Activated CD8-positive, alpha-beta memory T cell treated with anti-CD3 and anti-CD28 coated beads for 36 hours (primary cell): ENCODE measurements at regions not wholly inside any gene's neighbourhood (a gene's known extent, or its start where the extent isn't known, plus 50 kb on each side); places are given as distances from the start of the nearest gene placed in this dataset.

Experiments used
- CTCF ChIA-PET: fragments of 350-600 bp; sonication (Branson Sonifier 250); formaldehyde crosslinking; loops from one replicate; lab custom pipeline; 2021; ENCODE audit warnings: antibody characterized with exemption; lab: Charles Lee
- POLR2A ChIA-PET: fragments of 350-600 bp; sonication (Branson Sonifier 250); formaldehyde crosslinking; loops from one replicate; lab custom pipeline; 2021; ENCODE audit warnings: antibody characterized with exemption; lab: Charles Lee

DNA sequence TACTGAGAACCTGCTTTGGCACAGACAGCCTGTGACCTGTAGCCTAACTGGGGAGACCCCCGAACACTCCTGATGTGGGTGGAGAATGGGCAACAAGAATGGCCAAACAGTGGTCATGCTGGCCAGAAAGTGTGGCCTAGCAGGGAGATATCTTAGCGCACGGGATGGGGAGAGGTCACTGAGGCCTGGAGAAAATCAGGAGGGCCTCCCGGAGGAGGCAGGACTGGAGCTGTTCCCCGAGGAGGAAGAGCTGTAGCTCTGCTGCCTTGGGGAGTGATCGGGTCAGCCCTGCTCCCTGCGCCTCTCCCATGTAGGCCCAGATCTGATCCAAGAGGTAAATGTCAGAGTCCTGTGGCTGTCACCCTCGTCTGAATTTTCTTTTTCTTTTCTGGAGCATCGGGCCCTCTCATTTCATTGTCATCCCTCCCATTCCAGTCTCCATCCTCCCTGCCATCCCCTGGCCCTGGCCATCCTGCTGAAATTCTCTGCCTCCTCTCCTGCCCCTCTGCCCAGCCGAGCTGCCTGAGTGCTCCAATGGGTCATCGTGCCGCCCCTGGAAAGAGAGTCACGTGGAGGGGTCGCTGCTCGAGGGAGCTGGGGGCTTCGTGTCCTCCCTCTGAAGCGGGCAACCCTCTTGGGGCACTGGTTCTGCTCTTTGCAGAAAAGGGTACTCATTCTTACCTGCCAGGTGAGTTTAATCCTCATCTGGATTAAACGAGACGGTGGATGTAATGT lies 242.9 kb downstream of the HAUS1 start:
- POLR2A ChIA-PET = no interaction called here
- CTCF ChIA-PET = no interaction called here

DNA sequence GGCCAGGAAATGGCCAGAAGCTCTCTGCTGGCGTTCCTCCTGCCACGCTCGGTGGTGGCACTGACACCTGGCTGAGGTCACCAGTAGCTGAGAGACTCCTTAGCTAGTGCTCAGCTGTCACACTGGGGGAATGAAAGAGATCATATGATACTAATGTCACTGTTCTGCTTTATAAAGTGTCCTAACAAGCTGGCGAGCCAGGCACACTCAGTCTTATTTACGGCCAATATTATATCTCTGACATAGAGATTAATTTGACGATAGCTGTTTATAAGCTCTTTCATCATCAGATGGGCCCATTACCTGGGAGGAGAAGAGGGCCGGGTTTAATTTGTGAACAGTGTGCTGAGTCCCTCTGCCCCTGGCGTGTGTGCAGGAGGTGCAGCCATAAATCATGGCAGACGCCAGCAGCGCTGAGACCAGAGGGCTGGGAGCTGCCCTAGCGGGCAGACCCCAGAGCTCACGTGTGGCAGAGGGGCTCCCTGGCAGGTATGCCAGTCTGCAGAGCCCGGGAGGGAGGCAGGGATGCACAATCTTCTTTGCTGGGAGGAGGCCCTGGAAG lies 246.5 kb downstream of the HAUS1 start:
- CTCF ChIA-PET = no interaction called here
- POLR2A ChIA-PET = no interaction called here

DNA sequence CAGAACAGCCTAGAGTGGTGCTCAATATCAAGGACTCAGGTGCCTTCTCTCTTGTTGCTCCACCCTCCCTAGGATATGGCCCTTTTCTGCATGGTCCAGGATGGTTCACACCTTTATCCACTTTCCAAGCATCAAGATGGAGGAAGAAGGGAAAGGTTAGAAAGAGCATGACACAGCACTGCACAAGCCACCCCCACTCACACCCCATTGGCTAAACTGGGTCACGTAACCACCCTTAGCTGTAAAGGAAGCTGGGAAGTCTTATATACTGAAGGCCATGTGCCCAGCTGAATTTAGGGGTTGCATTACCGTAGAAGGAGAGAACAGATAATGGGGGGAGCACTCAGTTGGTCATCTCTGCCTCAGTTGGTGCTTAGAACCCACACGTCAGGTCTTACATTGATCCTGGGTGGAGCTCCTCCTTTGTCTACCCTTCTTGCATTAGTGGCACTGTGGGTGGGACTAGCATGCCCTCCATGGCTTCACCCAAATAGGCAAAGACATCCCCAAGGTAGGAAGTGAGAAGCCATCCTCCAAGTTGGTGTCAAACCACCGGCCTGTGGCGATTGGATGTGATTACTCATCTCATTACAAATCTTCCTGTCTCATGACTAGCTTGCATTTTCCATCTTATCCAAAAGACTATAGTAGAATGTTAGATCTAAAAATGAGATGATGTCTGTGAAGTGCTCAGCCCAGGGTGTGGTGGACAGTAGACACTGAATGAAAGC lies 248.5 kb downstream of the HAUS1 start:
- ChIA-PET CTCF (no interaction called here), POLR2A (no interaction called here)

DNA sequence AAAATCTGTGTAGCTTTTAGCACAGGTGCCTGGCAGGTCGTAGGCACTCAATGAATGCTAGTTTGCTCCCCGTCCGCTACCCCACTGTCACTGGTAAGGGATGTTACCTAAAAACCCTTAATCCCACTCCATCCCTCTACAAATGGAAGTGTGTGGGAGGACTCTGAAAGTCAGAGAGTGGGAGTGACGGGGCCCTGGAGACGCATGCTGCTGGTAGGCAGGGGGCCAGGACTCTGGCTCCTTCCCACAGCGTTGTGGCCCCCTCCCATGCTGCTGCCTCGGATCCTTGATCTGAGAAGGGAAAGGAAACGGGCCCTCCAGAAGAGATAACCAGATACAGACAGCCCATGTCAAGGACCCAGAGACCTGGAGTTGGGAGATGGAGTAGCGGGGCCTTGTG lies 249.3 kb downstream of the HAUS1 start:
- ChIA-PET CTCF (no interaction called here), POLR2A (no interaction called here)

DNA sequence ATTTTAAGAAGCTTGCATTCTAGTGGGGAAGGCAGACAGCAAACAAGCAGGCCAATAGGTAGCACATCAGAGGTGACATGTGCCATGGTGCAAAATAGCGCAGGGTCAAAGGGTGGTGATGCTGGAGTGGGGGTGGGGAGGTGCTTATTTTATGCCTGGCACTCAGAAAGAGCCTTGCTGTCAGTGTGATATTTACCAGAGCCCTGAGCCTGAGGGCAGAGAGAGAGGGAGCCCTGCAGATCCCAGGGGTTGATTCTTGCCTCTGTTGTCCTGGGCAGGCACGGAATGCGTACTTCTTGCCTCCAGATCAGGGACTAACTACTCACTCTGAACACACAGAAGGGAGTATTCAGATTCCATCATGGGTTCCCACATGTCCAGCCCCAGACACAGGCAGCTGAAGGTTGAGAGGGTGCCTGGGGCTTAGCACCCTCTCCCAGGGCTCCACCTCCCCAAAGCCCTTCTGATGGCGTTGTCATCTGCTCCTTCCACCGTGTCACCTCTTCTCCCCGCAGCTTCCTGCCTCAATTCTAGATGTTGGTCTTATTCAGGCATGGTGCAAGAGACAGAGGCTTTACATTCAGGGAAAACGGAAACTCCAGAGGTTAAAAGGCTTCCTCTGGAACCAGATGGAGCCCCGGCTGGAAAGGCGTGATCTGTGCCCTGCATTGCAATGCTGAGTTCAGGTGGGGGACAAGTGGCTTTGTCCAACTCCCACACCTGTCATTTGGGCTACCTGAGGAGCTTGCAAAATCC lies 252.3 kb downstream of the HAUS1 start:
- ChIA-PET POLR2A (no interaction called here), CTCF (no interaction called here)

DNA sequence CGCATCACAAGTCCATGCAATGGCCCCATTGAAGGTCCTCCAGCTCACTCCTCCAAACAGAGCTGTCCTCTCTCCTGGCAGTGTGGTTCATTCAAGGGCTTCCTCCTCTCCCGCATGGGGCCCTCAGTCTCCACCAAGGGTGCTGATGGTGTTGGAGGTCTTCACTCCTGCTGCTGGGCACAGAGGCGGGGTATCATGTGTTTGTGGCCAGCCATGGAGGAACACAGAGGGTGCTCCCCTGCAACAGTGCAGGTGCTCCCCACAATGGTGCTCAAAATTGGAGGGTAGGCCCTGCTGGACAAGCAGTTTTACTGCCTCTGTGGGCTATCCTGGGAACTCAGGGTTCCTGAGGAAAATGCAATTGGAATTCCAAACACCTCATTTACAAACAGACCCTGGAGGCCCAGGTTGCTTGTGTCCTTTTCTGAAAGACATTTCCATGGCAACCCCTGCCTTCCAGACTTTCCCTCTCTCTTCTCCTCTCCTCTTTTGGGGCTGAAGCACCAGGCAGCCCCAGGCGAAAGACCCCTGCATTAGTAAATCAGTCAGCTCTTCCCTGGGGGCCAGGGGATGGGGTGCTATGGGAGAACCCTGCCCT lies 256.0 kb downstream of the HAUS1 start:
- CTCF ChIA-PET = no interaction called here
- POLR2A ChIA-PET = no interaction called here

DNA sequence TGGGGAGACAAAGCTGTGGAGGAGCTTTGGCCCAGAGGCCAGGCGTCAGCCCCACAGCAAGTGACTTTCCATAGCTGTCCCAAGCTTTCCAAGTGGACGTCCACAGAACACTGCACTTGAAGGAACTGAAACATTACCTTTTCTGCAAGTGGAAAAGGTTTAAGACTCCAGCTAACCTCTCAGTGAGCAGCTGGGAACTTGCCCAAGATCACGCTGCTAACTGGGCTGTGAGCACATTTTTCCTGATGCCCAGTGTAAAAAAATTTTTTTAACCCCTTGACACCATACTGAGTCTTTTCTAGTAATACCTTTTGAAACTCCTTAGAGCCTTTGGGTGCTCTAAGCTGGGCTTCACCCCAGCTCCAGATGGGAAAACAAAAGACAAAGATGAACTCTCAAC lies 256.7 kb downstream of the HAUS1 start:
- ChIA-PET POLR2A (no interaction called here), CTCF (no interaction called here)

DNA sequence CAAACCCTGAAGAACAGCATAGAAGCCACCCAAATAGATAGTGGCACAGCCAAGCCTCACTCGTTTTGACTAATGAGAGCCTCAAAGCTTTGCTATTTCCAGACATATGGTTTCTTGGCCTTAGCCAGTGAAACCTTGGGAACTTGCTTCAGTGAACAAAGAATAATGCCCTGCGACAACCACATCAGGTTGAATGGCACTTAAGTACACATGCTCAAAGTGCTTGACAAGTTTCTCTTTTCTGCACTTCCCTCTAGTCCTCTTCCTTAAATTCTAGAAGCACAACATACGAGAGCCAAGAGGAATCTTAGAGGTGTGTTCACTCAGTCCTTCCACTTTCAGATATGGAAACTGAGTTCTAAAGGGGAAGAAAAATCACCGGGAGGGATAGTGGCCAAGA lies 258.3 kb downstream of the HAUS1 start:
- CTCF ChIA-PET = no interaction called here
- POLR2A ChIA-PET = no interaction called here

DNA sequence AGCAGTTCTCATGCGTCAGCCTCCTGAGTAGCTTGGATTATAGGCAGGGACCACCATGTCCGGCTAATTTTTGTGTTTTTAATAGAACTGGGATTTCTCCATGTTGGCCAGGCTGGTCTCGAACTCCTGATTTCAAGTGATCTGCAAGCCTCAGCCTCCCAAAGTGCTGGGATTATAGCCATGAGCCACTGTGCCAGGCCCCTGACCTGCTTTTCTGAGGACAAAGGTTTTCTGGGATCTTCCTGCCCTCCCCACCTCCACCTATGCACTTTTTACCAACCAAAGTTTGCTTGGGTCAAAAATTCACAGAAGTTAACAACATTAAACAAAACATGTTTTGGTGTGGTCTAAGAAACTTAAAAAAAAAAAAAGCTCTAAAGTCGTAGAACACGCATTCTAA lies 259.9 kb downstream of the HAUS1 start:
- POLR2A ChIA-PET = no interaction called here

DNA sequence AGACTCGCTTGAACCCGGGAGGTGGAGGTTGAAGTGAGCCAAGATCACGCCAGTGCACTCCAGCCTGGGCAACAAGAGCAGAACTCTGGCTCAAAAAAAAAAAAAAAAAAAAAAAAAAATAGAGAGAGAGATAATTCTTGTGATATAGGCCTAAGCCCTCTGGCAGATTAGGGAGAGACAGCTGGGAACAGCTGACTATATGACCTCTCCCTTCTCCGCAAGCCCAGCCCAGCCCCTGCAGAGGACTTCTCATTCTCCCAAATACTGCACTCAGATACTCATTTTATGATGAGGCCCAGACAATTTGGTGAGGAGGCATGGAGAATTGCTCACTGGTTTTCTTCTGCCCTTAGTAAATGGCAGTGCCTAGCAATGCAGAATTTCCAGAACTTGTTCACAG lies 262.0 kb downstream of the HAUS1 start:
- POLR2A ChIA-PET = no interaction called here
- CTCF ChIA-PET = no interaction called here

More for the DNA sequence above, 259.9 kb downstream of the HAUS1 start:
- CTCF ChIA-PET = no interaction called here

DNA sequence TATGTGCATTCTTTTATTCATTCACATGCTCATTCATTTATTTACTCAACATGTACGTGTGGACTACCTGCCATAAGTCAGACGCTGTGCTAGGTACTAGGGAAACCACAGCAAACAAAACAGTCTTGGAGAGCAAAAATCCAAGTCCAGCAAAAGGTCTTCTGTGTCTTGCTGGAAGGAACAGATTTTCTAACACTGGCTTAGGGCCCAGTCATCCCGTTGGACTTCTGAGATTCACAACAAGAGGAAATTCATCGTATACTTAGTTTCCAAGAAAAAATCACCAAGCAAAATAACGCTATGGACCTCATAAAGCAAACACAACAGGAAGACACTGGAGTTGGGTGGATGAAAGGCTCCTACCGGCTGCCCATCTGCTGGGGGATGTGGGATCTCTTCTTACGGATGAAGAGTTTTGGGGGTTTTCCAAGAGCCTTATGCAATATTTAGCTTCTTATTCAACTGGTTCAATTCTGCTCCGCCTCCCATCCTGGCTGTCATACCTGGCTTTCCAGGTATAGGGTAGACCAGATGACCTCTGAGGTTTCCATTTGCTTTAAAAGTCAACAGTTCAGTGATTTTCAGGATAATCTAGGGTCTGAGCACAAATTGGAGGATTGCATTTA lies 262.7 kb downstream of the HAUS1 start:
- POLR2A ChIA-PET = no interaction called here
- CTCF ChIA-PET = no interaction called here

DNA sequence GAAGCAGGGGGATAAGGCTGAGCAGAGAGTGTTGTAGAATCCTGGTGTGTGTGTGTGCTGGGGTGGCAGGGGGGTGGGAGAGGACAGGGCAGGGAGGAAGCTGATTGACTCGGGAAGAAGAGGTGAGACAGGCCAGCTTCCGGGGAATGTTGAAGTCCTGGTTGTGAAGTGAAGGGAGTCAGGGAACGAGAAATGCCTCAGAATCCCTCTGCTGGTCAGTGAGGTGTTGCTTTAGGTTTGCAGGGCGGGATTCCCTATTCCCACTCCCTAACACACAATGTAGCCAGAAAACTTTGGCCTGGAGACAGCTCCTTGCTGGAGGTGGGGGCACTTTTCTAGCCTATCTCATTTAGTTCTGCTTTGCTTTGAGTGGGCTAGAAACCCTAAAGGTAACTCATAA lies 265.1 kb downstream of the HAUS1 start:
- CTCF ChIA-PET = no interaction called here
- POLR2A ChIA-PET = no interaction called here

DNA sequence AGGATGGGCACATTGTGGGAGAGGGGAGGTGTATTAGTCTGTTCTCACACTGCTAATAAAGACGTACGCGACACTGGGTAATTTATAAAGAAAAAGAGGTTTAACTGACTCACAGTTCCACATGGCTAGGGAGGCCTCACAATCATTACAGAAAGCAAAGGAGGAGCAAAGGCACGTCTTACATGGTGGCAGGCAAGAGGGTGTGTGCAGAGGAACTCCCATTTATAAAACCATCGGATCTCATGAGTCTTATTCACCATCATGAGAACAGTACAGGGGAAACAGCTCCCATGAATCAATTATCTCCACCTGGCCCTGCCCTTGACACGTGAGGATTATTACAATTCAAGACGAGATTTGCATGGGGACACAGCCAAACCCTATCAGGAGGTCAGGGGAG lies 266.7 kb downstream of the HAUS1 start:
- ChIA-PET CTCF (no interaction called here), POLR2A (no interaction called here)

DNA sequence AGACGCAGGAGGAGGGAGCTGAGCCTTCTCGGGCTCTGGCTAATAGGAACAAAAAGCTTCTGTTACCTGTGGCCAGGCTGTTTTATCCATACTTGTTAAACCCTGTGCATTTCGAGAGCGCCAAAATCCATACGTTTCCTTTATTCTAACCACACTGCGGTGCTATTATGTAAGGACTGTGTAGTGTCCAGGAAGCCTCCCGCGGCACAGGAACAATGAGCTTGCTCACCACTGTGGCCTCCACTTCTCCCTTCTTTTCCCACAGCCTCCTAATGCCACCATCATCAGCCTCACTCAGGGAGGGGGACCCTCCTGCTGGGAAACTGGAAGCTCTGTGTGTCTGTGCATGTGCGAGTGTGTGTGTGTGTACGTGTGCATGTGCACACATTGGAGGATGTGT lies 268.5 kb downstream of the HAUS1 start:
- ChIA-PET CTCF (no interaction called here), POLR2A (no interaction called here)

DNA sequence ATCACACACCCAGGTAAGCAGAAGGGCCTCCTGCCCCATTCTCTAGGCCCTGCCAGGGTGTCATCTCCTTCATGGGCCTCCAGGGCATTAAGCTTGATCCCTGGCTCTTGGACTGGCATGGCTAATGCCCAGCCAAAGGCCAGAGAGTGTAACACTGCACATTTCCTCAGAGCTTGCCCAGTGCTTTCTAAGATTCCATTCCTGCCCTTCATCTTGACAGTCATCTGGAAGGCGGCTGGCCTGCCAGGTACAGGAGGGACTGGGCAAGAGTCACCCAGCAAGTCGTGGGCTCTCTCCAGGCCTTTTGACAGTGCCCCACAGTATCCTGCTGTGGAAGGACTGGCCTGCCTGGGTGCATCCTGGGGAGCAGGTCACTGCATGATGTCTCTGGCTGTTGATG lies 268.9 kb downstream of the HAUS1 start:
- CTCF ChIA-PET = no interaction called here
- POLR2A ChIA-PET = no interaction called here

DNA sequence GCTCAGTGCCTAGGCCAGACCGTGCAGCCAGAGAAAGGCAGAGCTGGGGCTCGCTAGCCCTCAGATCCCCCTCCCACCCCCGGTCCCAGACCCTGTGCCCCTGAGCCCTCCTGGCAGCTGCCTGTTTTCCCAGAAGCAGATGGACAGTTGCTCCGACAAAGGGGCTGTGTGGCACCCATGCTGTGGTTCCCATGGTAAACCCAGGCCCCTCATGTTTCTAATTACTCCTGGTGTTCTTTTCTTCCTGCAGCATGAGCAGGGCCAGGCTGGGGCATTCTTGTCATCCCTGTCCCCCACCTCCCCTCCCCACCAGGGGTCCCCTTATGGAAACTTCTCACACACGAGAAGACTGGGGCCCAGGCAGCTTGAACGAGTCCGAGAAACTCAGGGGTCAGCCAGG lies 269.6 kb downstream of the HAUS1 start:
- ChIA-PET POLR2A (no interaction called here), CTCF (no interaction called here)

DNA sequence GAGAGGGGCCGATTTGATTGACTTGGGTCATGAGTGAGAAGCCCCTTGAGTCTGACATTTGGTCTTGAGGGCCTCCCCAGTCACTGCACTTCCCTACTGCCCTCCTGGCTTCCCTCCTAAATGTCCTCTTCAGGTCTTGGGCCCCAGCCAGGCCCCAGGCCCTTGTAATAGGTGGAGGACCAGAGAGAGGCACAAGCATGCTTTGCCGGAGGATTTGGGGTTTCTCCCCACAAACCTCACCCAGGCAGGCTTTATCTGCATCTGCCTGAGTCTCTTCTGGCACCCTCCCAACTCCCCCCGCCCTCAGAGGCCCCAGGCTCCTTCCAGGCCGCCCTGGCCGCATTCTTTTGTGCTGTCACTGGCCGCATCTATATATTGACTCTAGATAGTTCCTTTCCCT lies 270.7 kb downstream of the HAUS1 start:
- CTCF ChIA-PET = no interaction called here
- POLR2A ChIA-PET = no interaction called here

DNA sequence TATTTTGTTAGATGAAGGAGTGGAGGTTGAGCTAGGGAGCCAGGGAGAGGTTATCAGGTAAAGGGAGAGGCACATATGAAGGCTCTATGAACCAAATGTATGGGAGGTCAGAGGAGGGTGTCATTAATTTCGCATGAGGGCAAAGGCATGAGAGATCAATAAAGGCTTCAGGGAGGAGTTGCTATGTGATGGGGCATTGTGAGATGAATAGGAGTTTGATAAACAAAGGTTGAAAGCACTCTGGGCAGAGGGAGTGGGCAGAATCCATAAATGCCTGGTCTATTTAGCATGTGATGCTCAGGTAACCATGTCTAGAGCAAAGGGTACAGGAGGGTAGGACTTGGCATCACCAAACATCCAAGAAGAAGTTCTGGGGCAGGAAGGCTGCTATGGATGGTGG lies 273.4 kb downstream of the HAUS1 start:
- POLR2A ChIA-PET = no interaction called here

DNA sequence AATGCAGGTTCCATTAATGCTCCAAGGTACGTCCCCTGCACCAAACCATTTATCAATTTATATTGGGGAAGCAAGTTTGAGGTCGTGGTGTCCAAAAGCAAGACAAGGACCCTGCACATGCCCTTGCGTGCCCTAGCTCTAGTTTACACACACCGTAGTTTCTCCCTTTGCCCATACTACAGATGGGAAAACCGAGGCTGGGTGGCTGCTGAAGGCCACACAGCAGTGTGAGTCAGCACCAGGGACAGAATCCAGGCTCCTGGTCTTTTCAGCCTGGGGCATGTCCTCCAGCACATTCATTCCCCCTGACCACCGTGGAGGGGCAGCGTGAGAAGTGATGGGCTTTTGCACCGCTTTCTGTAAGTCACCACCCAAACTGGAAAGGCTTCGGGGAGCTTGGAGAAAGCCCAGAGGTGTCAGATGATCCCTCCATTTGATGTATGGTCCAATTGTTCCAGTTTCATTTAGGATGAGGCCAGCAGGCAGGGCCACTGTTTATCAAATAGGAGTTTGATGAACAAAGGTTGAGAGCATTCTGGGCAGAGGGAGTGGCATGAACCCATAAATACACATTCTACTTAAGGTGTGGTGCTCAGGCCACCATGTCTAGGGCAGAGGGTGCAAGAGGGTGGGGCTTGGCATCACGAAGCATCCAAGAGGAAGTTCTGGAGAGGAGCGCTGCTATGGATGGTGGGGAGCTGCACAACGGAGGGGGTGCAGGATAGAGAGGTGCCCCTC lies 274.1 kb downstream of the HAUS1 start:
- POLR2A ChIA-PET = no interaction called here

More for the DNA sequence above, 273.4 kb downstream of the HAUS1 start:
- CTCF ChIA-PET = no interaction called here

More for the DNA sequence above, 274.1 kb downstream of the HAUS1 start:
- CTCF ChIA-PET = no interaction called here
